Smooth muscle cell (in vitro differentiated cells): ENCODE measurements at regions not wholly inside any gene's neighbourhood (a gene's known extent, or its start where the extent isn't known, plus 50 kb on each side); places are given as distances from the start of the nearest gene placed in this dataset.
A peak's percentile ranks its signal among the peaks of the same experiment; 100 is the strongest.

Experiments used
- DNase-seq: peaks from one replicate; lab custom pipeline; 2025; ENCODE audit not compliant: unreplicated experiment; lab: John Stamatoyannopoulos, UW
- H2AFZ ChIP-seq: fragments of 200-600 bp; sonication (generic); 2 replicates; pipeline ENCODE4 v1.6.0; 2016; ENCODE audit warnings: antibody characterized with exemption, low read depth, mild to moderate bottlenecking
- H3F3A ChIP-seq: fragments of 200-600 bp; sonication (generic); 2 replicates; pipeline ENCODE4 v1.6.0; 2017; ENCODE audit warnings: antibody characterized with exemption, low read depth
- H3K27ac ChIP-seq: fragments of 200-600 bp; sonication (generic); 2 replicates; pipeline ENCODE4 v1.5.1; 2016; ENCODE audit warnings: low read depth, mild to moderate bottlenecking
- H3K27me3 ChIP-seq: fragments of 200-600 bp; sonication (generic); 2 replicates; pipeline ENCODE4 v1.6.1; 2016; ENCODE audit warnings: low read depth, mild to moderate bottlenecking
- H3K36me3 ChIP-seq: fragments of 200-600 bp; sonication (generic); 2 replicates; pipeline ENCODE4 v1.5.1; 2016; ENCODE audit warnings: low read depth
- H3K4me1 ChIP-seq: fragments of 200-600 bp; sonication (generic); 2 replicates; pipeline ENCODE4 v1.5.1; 2016; ENCODE audit warnings: low read depth
- H3K4me2 ChIP-seq: fragments of 200-600 bp; sonication (generic); 2 replicates; pipeline ENCODE4 v1.6.0; 2016; ENCODE audit warnings: mild to moderate bottlenecking
- H3K4me3 ChIP-seq: fragments of 200-600 bp; sonication (generic); 2 replicates; pipeline ENCODE4 v1.5.1; 2016; ENCODE audit warnings: mild to moderate bottlenecking
- H3K79me2 ChIP-seq: fragments of 200-600 bp; sonication (generic); 2 replicates; pipeline ENCODE4 v1.6.0; 2016; ENCODE audit warnings: low read depth, mild to moderate bottlenecking
- H3K9ac ChIP-seq: fragments of 200-600 bp; sonication (generic); 2 replicates; pipeline ENCODE4 v1.6.0; 2016; ENCODE audit warnings: low read depth
- H3K9me3 ChIP-seq: fragments of 200-600 bp; sonication (generic); replicated peaks from 2 replicates; pipeline ENCODE4 v1.5.1; 2016; ENCODE audit warnings: low read depth
- H4K20me1 ChIP-seq: fragments of 200-600 bp; sonication (generic); 2 replicates; pipeline ENCODE4 v1.6.0; 2016; ENCODE audit warnings: low read depth
- CTCF ChIP-seq: fragments of 200-600 bp; sonication (generic); IDR thresholded peaks from 2 replicates; pipeline ENCODE4 v1.5.1; 2017; ENCODE audit warnings: borderline replicate concordance, mild to moderate bottlenecking, antibody characterized with exemption; ENCODE audit not compliant: insufficient read depth, poor library complexity, severe bottlenecking
- WGBS: methylation state at CpG from one replicate; pipeline ENCODE4 v1.1.7; 2016; ENCODE audit warnings: low lambda C conversion rate; 5-methylcytosine and 5-hydroxymethylcytosine counted together

GRCh38 chr12:46669720-46670119 lies 156.1 kb downstream of the SLC38A4 start:
- no peak for DNase-seq
- no peaks in the 10 kb centered on the region for H3K36me3 ChIP-seq
- no peaks in the 10 kb centered on the region for H3K27me3 ChIP-seq
- H3F3A ChIP-seq: peaks cover 7% of the 10 kb centered on the region
- no peak overlapping the region for H3K4me3 ChIP-seq
- no peak for TF ChIP-seq CTCF
- H3K9ac ChIP-seq: no peak overlapping the region
- no peaks in the 10 kb centered on the region for H4K20me1 ChIP-seq
- no peak overlapping the region for H3K4me2 ChIP-seq
- H3K9me3 ChIP-seq: no peaks in the 10 kb centered on the region
- H3K27ac ChIP-seq: no peak overlapping the region
- no peak overlapping the region for H2AFZ ChIP-seq
- H3K4me1 ChIP-seq: peaks cover 2% of the 10 kb centered on the region
- WGBS: 21% methylated on average over 2 of the region's 2 CpGs
- no peaks in the 10 kb centered on the region for H3K79me2 ChIP-seq

GRCh38 chr12:46667551-46667950 lies 158.2 kb downstream of the SLC38A4 start:
- no peak for TF ChIP-seq CTCF
- Histone ChIP-seq H3K4me3 (no peak overlapping the region), H4K20me1 (no peaks in the 10 kb centered on the region), H3K27ac (no peak overlapping the region), H2AFZ (no peak overlapping the region), H3F3A (peaks cover 17% of the 10 kb centered on the region), H3K4me1 (peaks cover 15% of the 10 kb centered on the region), H3K4me2 (no peak overlapping the region), H3K9ac (no peak overlapping the region), H3K79me2 (no peaks in the 10 kb centered on the region), H3K36me3 (no peaks in the 10 kb centered on the region), H3K9me3 (no peaks in the 10 kb centered on the region), H3K27me3 (no peaks in the 10 kb centered on the region)
- DNase-seq: no peak

- H3K4me2 ChIP-seq: peak overlapping the region; percentile 78
- WGBS: 8% methylated on average over 3 of the region's 3 CpGs
- DNase-seq: no peak
- peak overlapping the region; percentile 86 for H3K27ac ChIP-seq
- peaks cover 30% of the 10 kb centered on the region for H3K4me1 ChIP-seq
- peak overlapping the region; percentile 11 for H2AFZ ChIP-seq
- H3K79me2 ChIP-seq: no peaks in the 10 kb centered on the region
- H3K4me3 ChIP-seq: peak overlapping the region; percentile 10
- no peak for TF ChIP-seq CTCF
- peaks cover 22% of the 10 kb centered on the region for H3F3A ChIP-seq
- no peaks in the 10 kb centered on the region for H3K36me3 ChIP-seq
- no peaks in the 10 kb centered on the region for H3K27me3 ChIP-seq
- peak overlapping the region; percentile 42 for H3K9ac ChIP-seq
- no peaks in the 10 kb centered on the region for H4K20me1 ChIP-seq
- no peaks in the 10 kb centered on the region for H3K9me3 ChIP-seq
These were observed 161.0 kb downstream of the SLC38A4 start for GRCh38 chr12:46664761-46665287.

- Histone ChIP-seq H3K9me3 (no peaks in the 10 kb centered on the region), H3K79me2 (no peaks in the 10 kb centered on the region), H3K36me3 (no peaks in the 10 kb centered on the region), H3K27ac (peak overlapping the region; percentile 86), H3K4me1 (peaks cover 45% of the 10 kb centered on the region), H3K9ac (no peak overlapping the region), H3K4me3 (no peak overlapping the region), H3F3A (peaks cover 22% of the 10 kb centered on the region), H4K20me1 (no peaks in the 10 kb centered on the region), H3K27me3 (no peaks in the 10 kb centered on the region), H3K4me2 (no peak overlapping the region), H2AFZ (no peak overlapping the region)
- DNase-seq: no peak
- no peak for TF ChIP-seq CTCF
These were observed 162.5 kb downstream of the SLC38A4 start for GRCh38 chr12:46663318-46663717.
